ENCODE measurements at regions not wholly inside any gene's neighbourhood (a gene's known extent, or its start where the extent isn't known, plus 50 kb on each side); places are given as distances from the start of the nearest gene placed in this dataset.

DNA sequence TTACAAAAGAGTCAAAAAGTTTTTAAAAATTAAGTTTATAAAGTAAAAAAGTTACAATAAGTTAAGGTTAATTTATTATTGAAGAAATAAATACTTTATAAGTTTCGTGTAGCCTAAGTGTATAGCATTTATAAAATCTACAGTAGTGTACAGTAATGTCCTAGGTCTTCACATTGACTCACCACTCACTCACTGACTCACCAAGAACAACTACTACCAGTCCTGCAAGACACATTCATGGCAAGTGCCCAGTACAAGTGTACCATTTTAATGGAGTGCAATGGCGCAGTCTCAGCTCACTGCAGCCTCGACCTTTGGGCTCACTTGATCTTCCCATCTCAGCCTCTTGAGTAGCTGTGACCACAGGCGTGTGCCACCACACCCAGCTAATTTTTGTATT lies 128.2 kb downstream of the GPX5 start:
- no peak for TF ChIP-seq CTCF (IDR thresholded peaks at IDR 0.05; ENCODE audit: insufficient read depth, low read length, poor library complexity, severe bottlenecking)
- no peak for TF ChIP-seq EZH2phosphoT487 (conservative IDR thresholded peaks at IDR 0.05; ENCODE audit: low read length)
